ENCODE measurements at regions not wholly inside any gene's neighbourhood (a gene's known extent, or its start where the extent isn't known, plus 50 kb on each side); places are given as distances from the start of the nearest gene placed in this dataset.
"Not testable (repeated sequence)": the region's sequence is repeated elsewhere in the genome, so short reads cannot be mapped to it uniquely, and the experiment has no call there.

DNA sequence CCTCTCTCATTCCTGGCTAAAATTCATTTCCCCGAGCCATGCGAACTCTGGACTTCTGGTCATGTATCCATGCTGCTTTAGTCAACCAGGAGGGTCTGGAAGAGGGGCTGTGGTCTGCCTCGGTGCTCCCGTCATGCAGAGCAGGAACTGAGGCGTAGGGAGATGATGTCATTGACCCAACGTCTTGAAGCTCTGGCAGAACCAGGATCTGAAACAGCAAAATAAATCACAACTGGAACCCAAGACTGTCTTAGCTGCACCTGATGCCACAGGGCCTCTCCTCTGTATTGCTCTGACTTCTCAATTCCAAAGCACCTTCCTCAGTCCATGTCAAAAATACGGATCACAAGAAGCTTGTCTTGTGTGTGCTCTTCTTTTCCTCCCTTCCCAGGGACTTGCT lies 131.0 kb upstream of the LDB2 start:
- no peak for TF ChIP-seq CTCF (IDR thresholded peaks at IDR 0.05; ENCODE audit: insufficient read depth, low read length, poor library complexity, severe bottlenecking)
- Histone ChIP-seq H3K4me3 (replicated peaks; ENCODE audit: low read depth, low read length) (no peak overlapping the region), H3K36me3 (ENCODE audit: control insufficient read depth, insufficient read depth, low read length) (no peaks in the 10 kb centered on the region), H3K27me3 (replicated peaks; ENCODE audit: control insufficient read depth, insufficient read depth, low read length) (no peaks in the 10 kb centered on the region)
- DNase-seq (ENCODE audit: extremely low read depth, insufficient read length) = no peak

DNA sequence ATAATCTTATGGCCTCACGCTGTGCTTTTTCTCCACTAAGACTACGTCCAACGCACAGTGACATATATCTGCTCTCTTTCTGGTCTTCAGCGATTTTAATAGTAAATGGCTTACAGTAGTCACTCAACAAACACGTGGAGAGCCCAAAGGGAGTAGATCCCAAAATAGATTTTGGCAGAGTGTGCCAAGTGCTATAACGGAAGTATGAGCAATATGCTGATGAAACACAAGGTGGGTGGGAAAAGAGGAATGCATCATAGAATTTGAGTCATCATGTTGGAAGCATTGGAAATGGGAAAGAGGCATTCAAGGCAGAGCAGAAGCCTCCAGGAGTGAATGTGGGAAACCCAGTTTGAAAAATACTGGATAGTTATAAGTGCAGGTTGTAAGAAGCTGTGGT lies 129.1 kb upstream of the LDB2 start:
- no peak for DNase-seq (ENCODE audit: extremely low read depth, insufficient read length)

DNA sequence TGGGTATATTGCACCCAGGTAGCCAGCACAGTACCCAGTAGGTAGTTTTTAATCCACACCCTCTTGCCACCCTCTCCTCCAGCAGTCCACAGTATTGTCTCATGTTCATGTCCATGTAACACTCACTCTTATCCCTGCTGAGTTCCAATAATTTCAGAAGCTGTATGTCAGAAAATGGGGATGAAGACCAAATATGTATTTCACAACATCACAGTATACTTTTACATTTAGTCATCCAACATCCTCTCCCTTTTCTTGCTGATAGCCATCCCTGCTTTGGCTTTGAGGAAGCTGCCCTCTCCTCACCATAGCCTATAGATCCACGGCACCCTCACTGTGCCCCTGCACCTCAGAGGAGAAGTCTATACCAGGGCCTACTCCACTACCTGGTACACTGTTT lies 126.0 kb upstream of the LDB2 start:
- Histone ChIP-seq H3K27me3 (replicated peaks; ENCODE audit: control insufficient read depth, insufficient read depth, low read length) (no peaks in the 10 kb centered on the region), H3K4me3 (replicated peaks; ENCODE audit: low read depth, low read length) (no peak overlapping the region), H3K36me3 (ENCODE audit: control insufficient read depth, insufficient read depth, low read length) (no peaks in the 10 kb centered on the region)
- no peak for DNase-seq (ENCODE audit: extremely low read depth, insufficient read length)
- no peak for TF ChIP-seq CTCF (IDR thresholded peaks at IDR 0.05; ENCODE audit: insufficient read depth, low read length, poor library complexity, severe bottlenecking)

More for the DNA sequence above, 129.1 kb upstream of the LDB2 start:
- TF ChIP-seq CTCF (IDR thresholded peaks at IDR 0.05; ENCODE audit: insufficient read depth, low read length, poor library complexity, severe bottlenecking) = no peak
- no peak overlapping the region for H3K4me3 ChIP-seq (replicated peaks; ENCODE audit: low read depth, low read length)
- no peaks in the 10 kb centered on the region for H3K27me3 ChIP-seq (replicated peaks; ENCODE audit: control insufficient read depth, insufficient read depth, low read length)
- no peaks in the 10 kb centered on the region for H3K36me3 ChIP-seq (ENCODE audit: control insufficient read depth, insufficient read depth, low read length)

DNA sequence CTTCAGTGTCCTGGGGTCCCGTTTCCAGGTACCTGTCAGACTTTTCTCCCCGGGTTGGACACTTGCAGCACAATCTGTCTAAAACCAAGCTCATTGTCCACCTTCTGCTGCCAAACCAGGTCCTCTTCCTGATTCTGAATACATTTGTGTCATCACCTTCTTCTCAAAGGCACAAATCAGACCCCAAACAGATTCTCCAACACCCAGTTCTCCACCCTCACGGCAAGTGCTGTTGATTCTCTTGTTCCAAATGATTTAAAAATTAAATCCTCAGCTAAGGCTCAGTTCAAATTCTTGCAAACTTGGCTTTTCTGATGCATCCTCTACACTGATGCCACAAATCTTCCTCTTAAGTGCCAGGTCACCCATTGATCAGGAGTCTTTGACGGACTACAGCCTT lies 122.5 kb upstream of the LDB2 start:
- H3K27me3 ChIP-seq (replicated peaks; ENCODE audit: control insufficient read depth, insufficient read depth, low read length) = no peaks in the 10 kb centered on the region
- TF ChIP-seq CTCF (IDR thresholded peaks at IDR 0.05; ENCODE audit: insufficient read depth, low read length, poor library complexity, severe bottlenecking) = no peak
- H3K4me3 ChIP-seq (replicated peaks; ENCODE audit: low read depth, low read length) = no peak overlapping the region
- no peak for DNase-seq (ENCODE audit: extremely low read depth, insufficient read length)
- H3K36me3 ChIP-seq (ENCODE audit: control insufficient read depth, insufficient read depth, low read length) = no peaks in the 10 kb centered on the region

DNA sequence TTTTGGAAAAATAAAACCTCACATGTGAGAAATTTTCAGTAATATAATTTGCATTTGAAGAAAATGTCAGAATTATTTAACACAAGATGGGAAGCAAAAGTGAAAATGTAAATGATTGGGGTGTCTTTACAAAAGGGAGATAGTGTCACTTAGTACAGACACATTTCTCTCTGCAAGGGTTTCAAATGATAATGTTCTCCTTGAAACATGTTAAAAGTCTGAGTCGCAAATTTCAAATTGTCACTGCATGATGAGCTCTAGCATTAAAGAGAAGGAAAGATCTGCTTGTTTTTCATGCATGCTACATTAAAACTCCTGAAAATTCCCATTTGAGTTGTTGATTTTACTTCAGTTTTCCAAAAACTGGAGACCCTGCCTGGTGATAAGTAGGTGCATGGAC lies 122.0 kb upstream of the LDB2 start:
- Histone ChIP-seq H3K4me3 (replicated peaks; ENCODE audit: low read depth, low read length) (no peak overlapping the region), H3K36me3 (ENCODE audit: control insufficient read depth, insufficient read depth, low read length) (no peaks in the 10 kb centered on the region)
- TF ChIP-seq CTCF (IDR thresholded peaks at IDR 0.05; ENCODE audit: insufficient read depth, low read length, poor library complexity, severe bottlenecking) = no peak

DNA sequence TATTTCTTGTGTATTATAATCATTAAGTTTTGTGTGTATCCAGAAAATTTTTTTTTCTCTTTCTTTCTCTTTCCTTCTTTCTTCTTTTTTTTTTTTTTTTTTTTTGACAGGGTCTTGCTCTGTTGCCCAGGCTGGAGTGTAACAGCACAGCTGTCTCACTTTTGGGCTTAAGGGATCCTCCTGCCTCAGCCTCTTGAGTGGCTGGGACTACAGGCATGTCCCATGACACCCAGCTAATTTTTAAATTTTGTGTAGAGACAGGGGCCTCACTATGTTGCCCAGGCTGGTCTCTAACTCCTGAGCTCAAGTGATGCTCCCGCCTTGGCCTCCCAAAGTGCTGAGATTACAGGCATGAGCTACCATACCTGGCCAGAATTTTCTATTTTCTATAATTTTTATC lies 120.2 kb upstream of the LDB2 start:
- H3K36me3 ChIP-seq (ENCODE audit: control insufficient read depth, insufficient read depth, low read length); H3K4me3 ChIP-seq (replicated peaks; ENCODE audit: low read depth, low read length); DNase-seq (ENCODE audit: extremely low read depth, insufficient read length); H3K27me3 ChIP-seq (replicated peaks; ENCODE audit: control insufficient read depth, insufficient read depth, low read length): not testable (repeated sequence)

More for the DNA sequence above, 122.0 kb upstream of the LDB2 start:
- no peak for DNase-seq (ENCODE audit: extremely low read depth, insufficient read length)
- H3K27me3 ChIP-seq (replicated peaks; ENCODE audit: control insufficient read depth, insufficient read depth, low read length) = no peaks in the 10 kb centered on the region
